IMR-90 (cell line): ENCODE measurements at regions not wholly inside any gene's neighbourhood (a gene's known extent, or its start where the extent isn't known, plus 50 kb on each side); places are given as distances from the start of the nearest gene placed in this dataset.

Source experiments
- ATAC-seq: fragments of 200-7000 bp; cut with Tn5 transposase; 2 replicates; pipeline ENCODE4 v1.9.1; 2020; ENCODE audit warnings: low read depth, mild to moderate bottlenecking, moderate library complexity
- BruUV-seq: library from RNA; stranded (reverse); fragments of 400-500 nt; replicated peaks from 2 replicates; lab custom pipeline; 2021; lab: Mats Ljungman, UMichigan
- CTCF ChIA-PET: fragments of 300-600 bp; formaldehyde crosslinking; extraction: SDS; loops from one replicate; lab custom pipeline; 2021; ENCODE audit warnings: antibody characterized with exemption; lab: Yijun Ruan, JAX
- POLR2A ChIA-PET: fragments of 300-600 bp; sonication (Branson Sonifier 250); formaldehyde crosslinking; loops from one replicate; lab custom pipeline; 2022; ENCODE audit warnings: antibody characterized with exemption; ENCODE audit not compliant: unreplicated experiment; lab: Charles Lee
- DNase-seq: peaks from one replicate; pipeline ENCODE4 v3.0.0; 2013
- H2AFZ ChIP-seq: replicated peaks from 2 replicates; pipeline ENCODE3; 2013; ENCODE audit warnings: low read length, mild to moderate bottlenecking; ENCODE audit not compliant: poor library complexity
- H2AK5ac ChIP-seq: 2 replicates; pipeline ENCODE4 v1.6.1; 2013; ENCODE audit warnings: low read depth, low read length, inconsistent platforms
- H2AK9ac ChIP-seq: replicated peaks from 2 replicates; pipeline ENCODE3; 2013; ENCODE audit warnings: mild to moderate bottlenecking, low read depth, low read length, moderate library complexity; ENCODE audit not compliant: poor library complexity
- H2BK120ac ChIP-seq: 2 replicates; pipeline ENCODE4 v1.6.1; 2013; ENCODE audit warnings: low read depth, low read length, inconsistent platforms
- H2BK15ac ChIP-seq: 3 replicates; pipeline ENCODE4 v1.6.1; 2013; ENCODE audit warnings: low read depth, low read length, inconsistent platforms
- H2BK20ac ChIP-seq: 2 replicates; pipeline ENCODE4 v1.6.1; 2013; ENCODE audit warnings: low read depth, mild to moderate bottlenecking, inconsistent platforms, low read length, moderate library complexity
- H2BK5ac ChIP-seq: 2 replicates; pipeline ENCODE4 v1.6.1; 2013; ENCODE audit warnings: mild to moderate bottlenecking, low read depth, low read length, inconsistent platforms; ENCODE audit not compliant: poor library complexity, severe bottlenecking
- H3K14ac ChIP-seq: replicated peaks from 2 replicates; pipeline ENCODE4 v1.6.1; 2013; ENCODE audit warnings: low read depth, low read length, inconsistent platforms
- H3K18ac ChIP-seq: 2 replicates; pipeline ENCODE4 v1.6.1; 2013; ENCODE audit warnings: low read depth, low read length, control low read depth
- H3K23ac ChIP-seq: 2 replicates; pipeline ENCODE4 v1.6.1; 2013; ENCODE audit warnings: low read depth, low read length, inconsistent platforms
- H3K27ac ChIP-seq: 2 replicates; pipeline ENCODE4 v1.5.1; 2013; ENCODE audit warnings: mild to moderate bottlenecking, control low read depth, low read length; ENCODE audit not compliant: insufficient read depth
- H3K27me3 ChIP-seq: 2 replicates; pipeline ENCODE4 v1.6.1; 2013; ENCODE audit warnings: low read length; ENCODE audit not compliant: control insufficient read depth, insufficient read depth
- H3K36me3 ChIP-seq: 2 replicates; pipeline ENCODE4 v1.6.1; 2013; ENCODE audit warnings: low read length, mixed read lengths; ENCODE audit not compliant: control insufficient read depth, insufficient read depth
- H3K4ac ChIP-seq: 2 replicates; pipeline ENCODE4 v1.6.1; 2013; ENCODE audit warnings: low read depth, low read length, inconsistent platforms
- H3K4me1 ChIP-seq: 2 replicates; pipeline ENCODE4 v1.6.1; 2013; ENCODE audit warnings: low read length, mixed read lengths; ENCODE audit not compliant: control insufficient read depth, insufficient read depth
- H3K4me2 ChIP-seq: 2 replicates; pipeline ENCODE4 v1.6.1; 2013; ENCODE audit warnings: low read depth, mild to moderate bottlenecking, control low read depth, low read length, moderate library complexity
- H3K4me3 ChIP-seq: 2 replicates; pipeline ENCODE4 v1.5.1; 2013; ENCODE audit warnings: low read depth, mild to moderate bottlenecking, control low read depth, low read length, moderate library complexity; ENCODE audit not compliant: insufficient read depth
- H3K56ac ChIP-seq: 2 replicates; pipeline ENCODE4 v1.6.1; 2013; ENCODE audit warnings: low read length, inconsistent platforms; ENCODE audit not compliant: insufficient read depth; ENCODE audit errors: extremely low read depth
- H3K79me1 ChIP-seq, 2 experiments: 2 replicates each; pipeline ENCODE4 v1.6.1; 2013; ENCODE audit warnings: low read length in 2 of 2, inconsistent platforms in 1 of 2, low read depth in 1 of 2
- H3K9ac ChIP-seq: 2 replicates; pipeline ENCODE4 v1.6.1; 2013; ENCODE audit warnings: low read depth, low read length, control low read depth
- H3K9me1 ChIP-seq: 2 replicates; pipeline ENCODE4 v1.6.1; 2013; ENCODE audit warnings: low read length, inconsistent platforms; ENCODE audit not compliant: insufficient read depth
- H3K9me3 ChIP-seq: 2 replicates; pipeline ENCODE4 v1.6.1; 2013; ENCODE audit warnings: low read length; ENCODE audit not compliant: control insufficient read depth, insufficient read depth
- H4K20me1 ChIP-seq: 2 replicates; pipeline ENCODE4 v1.6.1; 2013; ENCODE audit warnings: low read length, inconsistent platforms; ENCODE audit not compliant: insufficient read depth
- H4K5ac ChIP-seq: 2 replicates; pipeline ENCODE4 v1.6.1; 2013; ENCODE audit warnings: mild to moderate bottlenecking, low read depth, low read length, control low read depth
- H4K8ac ChIP-seq, 2 experiments: 2 replicates each; pipeline ENCODE4 v1.6.1; 2013; ENCODE audit warnings: low read depth in 2 of 2, low read length in 2 of 2, control low read depth in 1 of 2, inconsistent platforms in 1 of 2
- H4K91ac ChIP-seq: 2 replicates; pipeline ENCODE4 v1.6.1; 2013; ENCODE audit warnings: low read depth, low read length, inconsistent platforms; ENCODE audit not compliant: insufficient read depth
- FOS ChIP-seq: fragments of 150-350 bp; IDR thresholded peaks from 2 replicates; pipeline ENCODE4 v1.6.1; 2016; ENCODE audit warnings: low read depth, low read length
- MAFK ChIP-seq: IDR thresholded peaks from 2 replicates; pipeline ENCODE4 v1.6.1; 2012; ENCODE audit warnings: low read depth, low read length, improper control_type of control experiment
- USF2 ChIP-seq: fragments of 150-350 bp; IDR thresholded peaks from 2 replicates; pipeline ENCODE4 v1.6.1; 2017; ENCODE audit warnings: mild to moderate bottlenecking, antibody characterized with exemption, low read length, low read depth
- WGBS, 2 experiments: methylation state at CpG; one replicate each; pipeline versions ENCODE4 v1.1.5 to v1.1.7; 2013; ENCODE audit warnings: missing lambda C conversion rate in 2 of 2; ENCODE audit not compliant: insufficient read length in 1 of 2; ENCODE audit errors: extremely low coverage in 2 of 2; 5-methylcytosine and 5-hydroxymethylcytosine counted together
- dilution Hi-C: fragments of 300-500 bp; cut with HindIII; formaldehyde crosslinking; loops from one replicate; pipeline ENCODE4 v1.14.3; 2018; ENCODE audit warnings: low sequenced_read_pairs; ENCODE audit not compliant: unreplicated experiment
- in situ Hi-C: fragments of 300-500 bp; cut with MboI; formaldehyde crosslinking; loops from 3 replicates; pipeline ENCODE4 v1.14.3; 2019; ENCODE audit warnings: low sequenced_read_pairs, inconsistent platforms, mixed read lengths
- intact Hi-C: fragments of 100-400 bp; cut with micrococcal nuclease; formaldehyde crosslinking; loops from 2 replicates; pipeline ENCODE4 v1.10.0; 2022

GRCh38 chr1:166721145-166721544, 118.1 kb upstream of the POGK start:
- Histone ChIP-seq H3K9ac (no peak overlapping the region), H3K4me2 (no peak overlapping the region), H3K4me1 (no peaks in the 10 kb centered on the region), H4K8ac (no peak overlapping the region), H4K91ac (no peak overlapping the region), H2BK5ac (no peak overlapping the region), H3K23ac (no peak overlapping the region), H3K18ac (no peak overlapping the region), H3K27ac (no peak overlapping the region), H2BK15ac (no peak overlapping the region), H3K4me3 (no peak overlapping the region), H3K56ac (no peak overlapping the region), H2BK120ac (no peak overlapping the region), H3K9me3 (peaks cover 10% of the 10 kb centered on the region), H3K36me3 (no peaks in the 10 kb centered on the region), H2AFZ (no peak overlapping the region), H4K5ac (no peak overlapping the region), H2BK20ac (no peak overlapping the region), H3K79me1 (no peaks in the 10 kb centered on the region), H3K27me3 (no peaks in the 10 kb centered on the region), H2AK9ac (no peak overlapping the region), H4K20me1 (no peaks in the 10 kb centered on the region), H3K9me1 (no peaks in the 10 kb centered on the region), H2AK5ac (no peak overlapping the region), H3K4ac (no peak overlapping the region), H3K14ac (no peak overlapping the region)
- in situ Hi-C loops (no loop called here), dilution Hi-C loops (no loop called here), intact Hi-C loops (no loop called here)
- CTCF ChIA-PET, result no interaction called here
- no CpG with 5 or more reads among the region's 2 CpGs for WGBS, 2 experiments
- no peak for DNase-seq
- no peak for TF ChIP-seq USF2
- no peak for TF ChIP-seq MAFK
- TF ChIP-seq FOS, result no peak
- ATAC-seq, result no peak
- POLR2A ChIA-PET, result no interaction called here
- BruUV-seq, result no TSS peak
